Activated CD8-positive, alpha-beta T cell treated with anti-CD3 and anti-CD28 coated beads, Interleukin-2, amount 10 ng/mL, durations not matched to agents 7 days and 5 days (primary cell): ENCODE measurements at regions not wholly inside any gene's neighbourhood (a gene's known extent, or its start where the extent isn't known, plus 50 kb on each side); places are given as distances from the start of the nearest gene placed in this dataset.

Experiments used
- ATAC-seq: fragments of 150-1000 bp; cut with Tn5 transposase; one replicate; pipeline ENCODE4 v1.10.0; 2021; ENCODE audit warnings: moderate library complexity
- CTCF ChIA-PET: fragments of 350-600 bp; sonication (Branson Sonifier 250); formaldehyde crosslinking; loops from one replicate; lab custom pipeline; 2021; ENCODE audit warnings: antibody characterized with exemption; lab: Charles Lee
- POLR2A ChIA-PET: fragments of 350-600 bp; sonication (Branson Sonifier 250); formaldehyde crosslinking; loops from one replicate; lab custom pipeline; 2021; ENCODE audit warnings: antibody characterized with exemption; lab: Charles Lee
- DNase-seq: peaks from one replicate; pipeline ENCODE4 v3.0.0-alpha.2; 2020
- H3K27ac Mint-ChIP-seq: one replicate; pipeline ENCODE4 v1.8.0; 2021; ENCODE audit warnings: mild to moderate bottlenecking, mixed read lengths
- H3K27me3 Mint-ChIP-seq: one replicate; pipeline ENCODE4 v1.8.0; 2021; ENCODE audit warnings: low read depth, mixed read lengths
- H3K36me3 Mint-ChIP-seq: one replicate; pipeline ENCODE4 v1.8.0; 2021; ENCODE audit warnings: low read depth, mixed read lengths
- H3K4me1 Mint-ChIP-seq: one replicate; pipeline ENCODE4 v1.8.0; 2021; ENCODE audit warnings: low read depth, mixed read lengths
- H3K4me3 Mint-ChIP-seq: one replicate; pipeline ENCODE4 v1.8.0; 2021; ENCODE audit warnings: mild to moderate bottlenecking, mixed read lengths
- H3K9me3 Mint-ChIP-seq: one replicate; pipeline ENCODE4 v1.8.0; 2022; ENCODE audit warnings: mixed read lengths; ENCODE audit not compliant: insufficient read depth

- DNase-seq (no peak), ATAC-seq (no peak)
- CTCF ChIA-PET, result no interaction called here
- POLR2A ChIA-PET, result no interaction called here
- H3K4me1 Mint-ChIP-seq, result no peaks in the 10 kb centered on the region
- H3K27me3 Mint-ChIP-seq, result no peaks in the 10 kb centered on the region
- H3K36me3 Mint-ChIP-seq, result no peaks in the 10 kb centered on the region
- H3K9me3 Mint-ChIP-seq, result no peaks in the 10 kb centered on the region
- no peak overlapping the region for H3K4me3 Mint-ChIP-seq
- H3K27ac Mint-ChIP-seq, result no peak overlapping the region
Observed at GRCh38 chr12:125434131-125434530, 368.9 kb downstream of the AACS start.

- DNase-seq, result no peak
- ChIA-PET CTCF (no interaction called here), POLR2A (no interaction called here)
- Mint-ChIP-seq H3K4me1 (no peaks in the 10 kb centered on the region), H3K27ac (no peak overlapping the region), H3K36me3 (no peaks in the 10 kb centered on the region), H3K9me3 (no peaks in the 10 kb centered on the region), H3K27me3 (no peaks in the 10 kb centered on the region), H3K4me3 (no peak overlapping the region)
- ATAC-seq, result no peak
Observed at GRCh38 chr12:125434936-125435443, 369.8 kb downstream of the AACS start.

- no peak for DNase-seq
- Mint-ChIP-seq H3K27ac (no peak overlapping the region), H3K27me3 (no peaks in the 10 kb centered on the region), H3K4me3 (no peak overlapping the region), H3K9me3 (no peaks in the 10 kb centered on the region), H3K4me1 (no peaks in the 10 kb centered on the region), H3K36me3 (no peaks in the 10 kb centered on the region)
- POLR2A ChIA-PET, result no interaction called here
- no peak for ATAC-seq
- CTCF ChIA-PET, result no interaction called here
Observed at GRCh38 chr12:125435871-125436270, 370.6 kb downstream of the AACS start.

DNA sequence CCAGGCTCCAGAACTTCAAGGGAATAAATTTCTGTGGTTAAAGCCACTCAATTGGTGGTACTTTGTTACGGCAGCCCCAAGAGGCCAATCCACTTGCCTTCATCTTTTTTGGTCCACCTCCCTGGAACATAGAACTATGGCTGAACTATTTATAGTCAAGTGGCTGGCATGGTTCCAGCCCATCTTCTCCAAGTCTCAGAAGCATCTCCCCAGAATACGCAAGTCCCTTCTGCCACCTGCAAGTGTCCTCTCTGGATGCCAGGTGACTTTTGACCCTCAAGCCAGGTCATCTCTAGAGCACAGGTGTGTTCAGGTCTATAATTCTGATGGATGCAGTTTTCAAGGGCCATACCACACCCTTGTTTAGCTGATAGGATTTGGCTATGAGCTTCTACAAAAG is 371.5 kb downstream of the AACS start:
- DNase-seq (no peak), ATAC-seq (no peak)
- Mint-ChIP-seq H3K4me3 (no peak overlapping the region), H3K27me3 (no peaks in the 10 kb centered on the region), H3K36me3 (no peaks in the 10 kb centered on the region), H3K9me3 (no peaks in the 10 kb centered on the region), H3K27ac (no peak overlapping the region), H3K4me1 (no peaks in the 10 kb centered on the region)
- ChIA-PET CTCF (no interaction called here), POLR2A (no interaction called here)

GRCh38 chr12:125440399-125440798 is 375.2 kb downstream of the AACS start:
- Mint-ChIP-seq H3K4me3 (no peak overlapping the region), H3K27me3 (no peaks in the 10 kb centered on the region), H3K9me3 (no peaks in the 10 kb centered on the region), H3K27ac (no peak overlapping the region), H3K36me3 (no peaks in the 10 kb centered on the region), H3K4me1 (no peaks in the 10 kb centered on the region)
- CTCF ChIA-PET, result no interaction called here
- DNase-seq (no peak), ATAC-seq (no peak)
- POLR2A ChIA-PET, result no interaction called here

DNA sequence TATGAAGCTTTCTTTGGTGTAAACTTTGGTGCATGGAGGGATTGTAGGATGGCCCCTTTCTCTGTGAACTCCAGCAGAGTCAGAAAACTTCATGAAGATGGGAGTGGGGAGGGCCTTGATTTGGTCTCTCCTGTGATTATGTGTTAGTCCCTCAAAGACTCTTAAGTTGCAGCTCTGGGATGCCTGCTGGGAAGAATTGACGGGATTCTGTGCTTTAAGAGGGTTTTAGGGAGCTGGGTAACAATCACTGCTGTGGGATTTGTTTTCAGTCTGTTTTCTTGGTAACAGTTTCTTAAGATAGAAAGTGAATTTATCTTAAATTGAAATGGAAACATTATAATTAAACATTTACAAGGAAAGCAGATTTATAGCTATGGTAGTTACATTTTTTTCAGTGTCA is 378.1 kb downstream of the AACS start:
- H3K27me3 Mint-ChIP-seq, result no peaks in the 10 kb centered on the region
- ChIA-PET CTCF (no interaction called here), POLR2A (no interaction called here)
- no peak overlapping the region for H3K27ac Mint-ChIP-seq
- DNase-seq, result no peak
- H3K4me3 Mint-ChIP-seq, result no peak overlapping the region
- no peaks in the 10 kb centered on the region for H3K36me3 Mint-ChIP-seq
- H3K4me1 Mint-ChIP-seq, result no peaks in the 10 kb centered on the region
- ATAC-seq, result no peak
- H3K9me3 Mint-ChIP-seq, result no peaks in the 10 kb centered on the region

- Mint-ChIP-seq H3K27me3 (peaks cover 2% of the 10 kb centered on the region), H3K4me1 (no peaks in the 10 kb centered on the region), H3K9me3 (no peaks in the 10 kb centered on the region), H3K36me3 (no peaks in the 10 kb centered on the region), H3K4me3 (no peak overlapping the region), H3K27ac (no peak overlapping the region)
- DNase-seq (no peak), ATAC-seq (no peak)
- CTCF ChIA-PET, result no interaction called here
- POLR2A ChIA-PET, result no interaction called here
Observed at GRCh38 chr12:125451408-125451807, 386.2 kb downstream of the AACS start.

GRCh38 chr12:125453751-125454150 is 388.5 kb downstream of the AACS start:
- H3K27ac Mint-ChIP-seq, result no peak overlapping the region
- no peak overlapping the region for H3K4me3 Mint-ChIP-seq
- ATAC-seq (no peak), DNase-seq (no peak)
- no peaks in the 10 kb centered on the region for H3K9me3 Mint-ChIP-seq
- no peaks in the 10 kb centered on the region for H3K4me1 Mint-ChIP-seq
- ChIA-PET POLR2A (no interaction called here), CTCF (no interaction called here)
- H3K27me3 Mint-ChIP-seq, result peaks cover 2% of the 10 kb centered on the region
- no peaks in the 10 kb centered on the region for H3K36me3 Mint-ChIP-seq

GRCh38 chr12:125454291-125454690 is 389.1 kb downstream of the AACS start:
- Mint-ChIP-seq H3K36me3 (no peaks in the 10 kb centered on the region), H3K27ac (no peak overlapping the region), H3K9me3 (no peaks in the 10 kb centered on the region), H3K4me3 (no peak overlapping the region), H3K4me1 (no peaks in the 10 kb centered on the region), H3K27me3 (peaks cover 2% of the 10 kb centered on the region)
- no peak for ATAC-seq
- DNase-seq, result no peak
- POLR2A ChIA-PET, result no interaction called here
- CTCF ChIA-PET, result no interaction called here

GRCh38 chr12:125454786-125455480 is 389.7 kb downstream of the AACS start:
- ATAC-seq, result no peak
- Mint-ChIP-seq H3K4me1 (no peaks in the 10 kb centered on the region), H3K36me3 (no peaks in the 10 kb centered on the region), H3K9me3 (no peaks in the 10 kb centered on the region), H3K27ac (no peak overlapping the region), H3K4me3 (no peak overlapping the region), H3K27me3 (peaks cover 2% of the 10 kb centered on the region)
- ChIA-PET POLR2A (no interaction called here), CTCF (no interaction called here)
- no peak for DNase-seq

GRCh38 chr12:125455556-125455955 is 390.3 kb downstream of the AACS start:
- POLR2A ChIA-PET, result no interaction called here
- Mint-ChIP-seq H3K9me3 (no peaks in the 10 kb centered on the region), H3K36me3 (no peaks in the 10 kb centered on the region), H3K4me1 (no peaks in the 10 kb centered on the region), H3K4me3 (no peak overlapping the region), H3K27me3 (peaks cover 2% of the 10 kb centered on the region), H3K27ac (no peak overlapping the region)
- ATAC-seq (no peak), DNase-seq (no peak)
- CTCF ChIA-PET, result no interaction called here

GRCh38 chr12:125458552-125459268 is 393.5 kb downstream of the AACS start:
- ATAC-seq, result no peak
- no peaks in the 10 kb centered on the region for H3K4me1 Mint-ChIP-seq
- no peak for DNase-seq
- H3K9me3 Mint-ChIP-seq, result no peaks in the 10 kb centered on the region
- H3K27ac Mint-ChIP-seq, result no peak overlapping the region
- ChIA-PET CTCF (no interaction called here), POLR2A (no interaction called here)
- H3K36me3 Mint-ChIP-seq, result no peaks in the 10 kb centered on the region
- H3K27me3 Mint-ChIP-seq, result peaks cover 2% of the 10 kb centered on the region
- no peak overlapping the region for H3K4me3 Mint-ChIP-seq
